ENCODE measurements at regions not wholly inside any gene's neighbourhood (a gene's known extent, or its start where the extent isn't known, plus 50 kb on each side); places are given as distances from the start of the nearest gene placed in this dataset.

- DNase-seq, result no peak
These were observed 88.4 kb upstream of the ZMIZ1 start for GRCh38 chr10:78980354-78980753.

GRCh38 chr10:78980815-78981214 is 88.0 kb upstream of the ZMIZ1 start:
- DNase-seq, result no peak

DNA sequence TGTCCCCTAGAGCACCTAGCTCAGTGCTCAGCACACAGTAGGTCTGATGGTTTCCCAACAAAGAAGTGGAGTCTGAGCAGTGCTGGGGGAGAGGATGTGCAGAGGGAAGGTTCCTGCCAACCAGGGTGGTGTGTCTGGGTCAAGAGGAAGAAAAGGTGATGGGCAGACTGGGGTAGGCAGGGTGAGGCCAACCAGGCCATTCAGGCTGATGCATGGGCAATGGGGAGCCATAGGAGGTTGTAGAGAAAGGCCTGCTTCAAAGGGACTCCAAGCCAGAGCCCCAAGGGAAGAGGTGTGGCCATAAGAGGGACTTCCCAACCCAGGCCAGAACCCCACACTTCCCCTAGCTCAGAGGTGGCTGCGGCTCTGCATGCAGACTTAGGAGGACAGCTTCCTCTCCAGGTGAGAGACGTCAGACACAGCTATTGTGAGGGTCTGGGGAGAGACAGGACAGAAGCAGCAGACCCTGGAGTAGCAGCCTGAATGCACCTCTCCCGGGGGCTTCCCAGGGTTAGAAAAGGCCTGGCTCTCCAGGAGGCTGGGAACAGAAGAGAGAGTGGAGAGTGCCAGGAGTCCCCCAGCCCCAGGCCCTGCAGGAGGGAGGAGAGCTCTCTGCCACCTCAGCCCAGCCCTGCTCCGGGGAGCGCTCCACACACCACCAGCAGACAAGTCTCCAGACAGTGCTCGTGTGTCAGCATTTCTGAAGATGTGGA is 87.4 kb upstream of the ZMIZ1 start:
- no peak for DNase-seq

DNA sequence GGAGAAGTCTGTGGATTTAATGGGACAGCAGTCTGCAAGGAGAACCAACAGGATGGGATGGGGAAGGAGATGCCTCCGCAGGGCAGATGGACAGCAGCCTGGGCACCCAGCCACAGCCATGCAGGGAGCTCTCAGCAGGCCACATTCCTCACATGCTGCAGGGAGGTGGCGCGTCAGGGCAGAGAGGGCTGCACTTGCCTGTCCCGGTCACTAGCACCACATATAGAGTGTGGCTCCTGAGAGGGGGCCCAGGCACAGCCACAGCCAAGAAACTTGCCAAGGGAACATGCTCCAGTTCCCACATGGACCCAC is 86.8 kb upstream of the ZMIZ1 start:
- no peak for DNase-seq

GRCh38 chr10:78982726-78983125 is 86.0 kb upstream of the ZMIZ1 start:
- DNase-seq, result no peak

DNA sequence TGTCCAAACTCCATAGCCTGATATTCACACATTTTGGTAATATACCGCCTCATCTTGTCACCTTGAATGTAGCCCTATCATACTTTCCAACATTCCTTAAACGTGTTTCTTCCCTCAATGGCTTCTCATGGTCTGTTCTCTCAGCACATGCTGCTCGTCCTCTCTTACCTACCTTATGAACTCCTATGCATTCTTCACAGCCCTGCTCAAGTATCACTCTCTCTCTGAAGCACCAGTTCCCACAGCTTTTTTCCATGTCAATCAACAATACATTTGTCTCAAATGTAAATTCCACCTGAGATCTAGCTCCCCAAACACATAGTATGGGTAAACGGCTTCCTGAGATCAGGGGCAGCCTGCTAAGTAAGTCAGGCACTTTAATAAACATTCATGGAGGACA is 85.2 kb upstream of the ZMIZ1 start:
- DNase-seq, result no peak

DNA sequence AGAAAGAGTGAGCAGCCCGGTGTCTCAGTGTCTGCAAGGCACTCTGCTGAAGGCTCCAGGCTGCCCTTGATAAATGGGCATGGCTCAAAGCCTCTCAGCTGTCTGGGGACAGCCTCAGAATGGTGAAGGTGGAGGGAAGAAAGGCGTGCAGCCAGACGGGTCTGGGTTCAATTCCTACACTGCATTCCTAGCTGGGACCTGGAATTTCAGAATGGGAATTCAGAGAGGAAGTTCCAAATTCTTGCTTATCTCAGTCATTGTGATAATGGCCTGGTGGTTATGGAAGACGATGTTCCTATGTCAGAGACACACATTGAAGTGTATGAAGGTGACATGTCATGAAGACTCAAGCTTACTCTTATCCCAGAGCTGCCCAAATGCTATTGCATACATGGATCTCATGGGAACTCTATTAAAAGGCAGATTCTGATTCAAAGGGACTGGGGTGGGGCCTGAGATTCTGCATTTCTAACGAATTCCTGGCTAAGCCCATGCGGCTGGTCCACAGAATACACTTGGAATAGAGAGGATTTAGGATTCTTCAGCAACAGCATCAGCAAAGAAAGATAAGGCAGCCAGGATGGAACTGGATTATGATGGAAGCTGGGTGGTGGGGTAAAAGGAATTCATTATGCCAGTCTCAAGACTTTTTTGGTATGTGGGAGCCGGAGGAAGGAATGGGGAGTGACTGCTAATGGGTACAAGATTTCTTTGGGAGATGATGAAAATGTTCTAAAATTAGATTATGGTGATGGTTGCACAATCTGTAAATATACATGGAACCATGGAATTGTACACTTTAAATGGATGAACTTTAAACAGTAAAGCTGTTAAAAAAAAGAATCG is 82.6 kb upstream of the ZMIZ1 start:
- no peak for DNase-seq

DNA sequence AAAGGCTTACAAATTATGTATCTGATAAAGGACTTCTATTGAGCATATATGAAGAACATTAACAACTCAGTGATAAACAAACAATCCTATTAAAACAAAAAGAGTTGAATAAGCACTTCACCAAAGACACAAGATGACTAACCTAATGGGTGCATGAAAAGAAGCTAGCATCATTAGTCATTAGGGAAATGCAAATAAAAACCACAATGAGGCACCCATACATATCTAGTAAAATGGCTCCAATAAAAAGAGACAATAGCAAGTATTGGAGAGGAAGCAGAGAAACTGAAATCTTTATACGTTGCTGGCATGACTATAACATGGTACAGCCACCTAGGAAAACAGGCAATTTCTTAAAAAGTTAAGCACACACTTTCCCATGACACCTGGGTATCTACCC is 77.6 kb upstream of the ZMIZ1 start:
- DNase-seq, result no peak

DNA sequence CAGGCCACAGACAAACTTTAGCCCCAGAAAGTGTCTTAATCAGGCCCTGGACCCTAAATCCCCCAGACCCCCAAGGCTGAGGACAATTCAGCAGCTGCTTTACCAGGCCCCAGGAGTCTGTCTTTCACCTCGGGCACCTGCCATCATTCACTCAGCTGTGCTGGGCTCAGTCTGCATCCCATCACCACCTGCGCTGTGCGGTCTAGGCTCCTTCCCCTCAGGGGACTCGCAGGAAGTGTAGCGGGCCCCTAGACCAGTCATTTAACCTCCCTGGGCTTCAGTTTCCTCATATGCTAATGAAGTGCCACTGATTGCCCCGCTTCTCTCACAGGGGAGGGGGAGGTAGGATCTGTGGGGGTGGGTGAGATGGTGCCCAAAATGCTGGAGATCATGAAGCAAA is 76.4 kb upstream of the ZMIZ1 start:
- DNase-seq, result no peak

DNA sequence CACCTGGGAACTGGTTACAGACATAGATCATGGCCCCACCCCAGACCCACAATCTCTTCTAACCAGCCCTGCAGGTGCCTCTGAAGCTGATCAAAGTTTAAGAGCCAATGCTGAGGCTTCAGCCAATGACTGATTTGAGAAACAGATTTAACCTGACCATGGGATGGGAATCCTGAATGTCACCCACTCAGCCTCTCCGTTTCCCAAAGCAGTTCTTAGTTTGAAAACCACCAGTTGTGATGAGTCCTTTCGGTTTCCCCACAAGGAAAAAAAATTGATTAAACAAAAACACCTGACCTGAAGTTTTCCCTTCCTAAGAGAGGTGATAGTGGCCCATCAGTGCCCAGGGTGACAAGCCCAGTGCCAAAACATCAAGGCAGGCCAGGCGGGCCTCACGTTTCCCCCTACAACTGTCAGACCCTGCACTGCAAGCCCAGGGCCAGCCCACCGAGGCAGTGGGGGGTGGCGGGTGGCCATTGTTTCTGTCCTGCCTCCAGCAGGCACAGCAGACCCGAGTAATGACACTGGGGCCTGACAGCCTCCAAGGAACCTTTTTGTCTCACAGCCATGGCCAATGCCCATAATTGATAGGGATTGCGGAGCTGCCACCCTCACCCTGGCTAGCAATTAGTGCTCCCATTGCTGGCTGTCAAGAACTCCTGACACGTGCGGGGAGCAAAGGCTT is 75.4 kb upstream of the ZMIZ1 start:
- DNase-seq, result no peak

GRCh38 chr10:78995987-78996791 is 72.6 kb upstream of the ZMIZ1 start:
- no peak for DNase-seq

- no peak for DNase-seq
These were observed 72.0 kb upstream of the ZMIZ1 start for GRCh38 chr10:78996792-78997129.

DNA sequence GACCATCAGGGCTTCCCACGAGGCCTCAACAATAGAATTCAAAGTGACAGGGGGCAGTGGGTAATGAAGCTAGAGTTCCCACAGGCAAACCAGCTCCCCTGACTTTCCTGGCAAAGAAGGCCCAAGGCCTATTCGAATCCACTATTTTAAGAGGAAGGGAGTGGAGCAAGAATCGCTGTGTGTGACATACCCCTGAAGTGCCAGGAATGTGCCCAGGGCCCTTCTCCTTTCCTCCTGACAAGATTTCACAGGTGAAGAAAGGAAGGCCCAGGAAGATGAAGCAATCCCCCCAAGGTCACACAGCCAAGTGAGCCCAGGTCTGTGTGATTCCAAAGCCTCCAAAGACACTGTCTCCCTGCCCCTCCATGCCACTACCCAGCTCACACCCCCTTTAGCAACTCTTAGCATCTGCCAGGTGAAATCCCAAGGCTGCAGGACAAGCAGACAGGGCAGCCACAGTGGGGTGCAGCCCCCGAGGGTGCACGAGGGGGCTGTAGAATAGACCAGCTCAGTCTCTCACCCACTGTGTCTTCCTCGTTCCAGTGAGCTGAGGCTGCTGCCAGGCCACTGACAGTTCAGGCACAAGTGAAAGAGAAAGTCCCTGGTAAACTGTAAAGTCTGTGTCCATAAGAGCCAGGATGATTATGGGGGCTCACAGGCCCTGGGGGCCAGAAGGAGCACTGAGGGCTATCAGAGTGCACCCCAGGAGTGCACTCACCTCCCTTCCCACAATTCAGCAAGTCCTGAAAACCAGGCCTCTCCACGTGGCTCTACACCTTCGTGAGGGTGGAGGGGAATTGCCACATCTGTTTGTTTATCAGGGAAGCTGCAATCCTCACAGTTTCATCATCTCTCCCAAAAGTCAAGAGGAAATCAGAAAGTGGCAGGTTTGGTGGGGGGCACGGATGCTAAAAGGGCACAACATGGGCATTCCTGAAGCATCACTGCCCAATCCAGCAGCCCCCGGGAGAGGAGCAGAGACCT is 70.8 kb upstream of the ZMIZ1 start:
- no peak for DNase-seq

DNA sequence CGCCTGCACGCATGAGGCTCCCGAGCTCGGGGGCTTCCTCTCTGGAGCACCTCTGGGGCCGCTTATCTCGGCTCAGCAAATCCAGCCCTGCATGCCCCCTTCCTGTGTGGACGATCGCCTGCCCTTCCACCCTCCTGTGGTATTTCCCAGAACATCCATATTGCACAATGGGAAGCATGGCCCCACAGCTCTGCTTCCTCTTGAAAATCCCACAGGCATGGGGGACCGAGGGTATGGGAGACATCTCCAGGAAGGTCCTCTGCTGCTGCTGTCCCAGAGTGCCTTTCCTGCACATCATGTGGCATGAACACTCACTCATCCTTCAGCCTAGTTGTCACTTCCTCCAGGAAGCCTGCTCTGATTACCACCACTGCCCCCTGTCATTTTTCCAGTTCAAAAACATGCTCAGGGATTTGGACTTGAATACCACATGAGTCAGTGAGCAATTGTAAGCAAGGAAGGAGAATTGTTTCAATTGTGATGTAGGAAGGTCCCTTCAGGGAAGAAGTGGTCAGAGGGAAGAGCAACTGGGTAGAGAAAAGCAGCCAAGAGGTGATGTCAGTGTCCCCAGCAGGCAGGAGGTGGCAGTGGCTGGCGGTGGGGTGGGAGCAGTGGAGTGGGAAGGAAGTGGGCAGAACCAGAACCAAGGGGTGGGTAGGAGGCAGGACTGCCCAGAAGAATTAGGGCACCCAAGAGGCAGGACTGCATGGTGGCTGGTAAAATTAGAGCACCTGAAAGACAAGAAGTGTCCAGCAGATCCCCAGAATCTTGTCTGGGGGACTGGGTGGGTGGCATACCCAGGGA is 67.5 kb upstream of the ZMIZ1 start:
- DNase-seq, result no peak

- DNase-seq, result no peak
These were observed 66.4 kb upstream of the ZMIZ1 start for GRCh38 chr10:79002336-79002735.

GRCh38 chr10:79003183-79004100 is 65.3 kb upstream of the ZMIZ1 start:
- no peak for DNase-seq

GRCh38 chr10:79004311-79004710 is 64.5 kb upstream of the ZMIZ1 start:
- no peak for DNase-seq

GRCh38 chr10:79005126-79005810 is 63.5 kb upstream of the ZMIZ1 start:
- DNase-seq, result no peak

GRCh38 chr10:79007018-79007417 is 61.7 kb upstream of the ZMIZ1 start:
- DNase-seq, result no peak
